ENCODE measurements at regions not wholly inside any gene's neighbourhood (a gene's known extent, or its start where the extent isn't known, plus 50 kb on each side); places are given as distances from the start of the nearest gene placed in this dataset.
"Not testable (repeated sequence)": the region's sequence is repeated elsewhere in the genome, so short reads cannot be mapped to it uniquely, and the experiment has no call there.

DNA sequence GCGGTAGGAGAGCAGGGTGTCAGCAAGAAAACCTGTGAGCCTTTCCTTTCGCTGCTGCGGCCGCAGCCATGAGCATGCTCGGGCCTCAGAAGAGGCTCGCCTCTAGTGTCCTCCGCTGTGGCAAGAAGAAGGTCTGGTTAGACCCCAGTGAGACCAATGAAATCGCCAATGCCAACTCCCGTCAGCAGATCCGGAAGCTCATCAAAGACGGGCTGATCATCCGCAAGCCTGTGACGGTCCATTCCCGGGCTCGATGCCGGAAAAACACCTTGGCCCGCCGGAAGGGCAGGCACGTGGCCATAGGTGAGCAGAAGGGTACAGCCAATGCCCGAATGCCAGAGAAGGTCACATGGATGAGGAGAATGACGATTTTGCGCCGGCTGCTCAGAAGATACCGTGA, 57.8 kb upstream of the N4BP3 start:
- H2AK5ac ChIP-seq (ENCODE audit: low read depth, low read length); H2BK120ac ChIP-seq (ENCODE audit: low read depth, low read length); H3K27me3 ChIP-seq (ENCODE audit: control insufficient read depth in 3 of 3, insufficient read depth in 3 of 3, low read depth in 1 of 3, low read length in 3 of 3); H3K18ac ChIP-seq (ENCODE audit: low read length); H2BK5ac ChIP-seq (ENCODE audit: low read length); H3K4me3 ChIP-seq (ENCODE audit: low read length in 2 of 2); H3K36me3 ChIP-seq (replicated peaks in 1 of 2; ENCODE audit: control insufficient read depth in 2 of 2, insufficient read depth in 2 of 2, low read length in 2 of 2); H2BK15ac ChIP-seq (ENCODE audit: low read length); H3K4ac ChIP-seq (ENCODE audit: low read length); H3K14ac ChIP-seq (ENCODE audit: low read length); H3K4me2 ChIP-seq (ENCODE audit: insufficient read depth, low read length, poor library complexity, severe bottlenecking); H4K91ac ChIP-seq (ENCODE audit: low read depth, low read length, poor library complexity); H3K23ac ChIP-seq (ENCODE audit: low read depth, low read length, poor library complexity); H3K27ac ChIP-seq (replicated peaks; ENCODE audit: low read length); H2AFZ ChIP-seq (ENCODE audit: low read length); H3K9ac ChIP-seq (ENCODE audit: low read depth, low read length, poor library complexity); H3K9me3 ChIP-seq (replicated peaks in 1 of 2; ENCODE audit: control insufficient read depth in 2 of 2, insufficient read depth in 1 of 2, low read depth in 1 of 2, low read length in 2 of 2); DNase-seq (ENCODE audit: low spot score); H2BK12ac ChIP-seq (ENCODE audit: low read length); H3K4me1 ChIP-seq (ENCODE audit: control insufficient read depth in 2 of 2, insufficient read depth in 1 of 2, low read depth in 1 of 2, low read length in 2 of 2); H3K79me1 ChIP-seq (ENCODE audit: low read depth, low read length): not testable (repeated sequence)
- H4K8ac ChIP-seq (ENCODE audit: low read depth, low read length) = peak overlapping the region; percentile 3
- no CpG with 5 or more reads among the region's 24 CpGs for WGBS, 2 donors (ENCODE audit: extremely low coverage in 2 of 2, insufficient read length in 2 of 2, insufficient replicate concordance in 1 of 2)

DNA sequence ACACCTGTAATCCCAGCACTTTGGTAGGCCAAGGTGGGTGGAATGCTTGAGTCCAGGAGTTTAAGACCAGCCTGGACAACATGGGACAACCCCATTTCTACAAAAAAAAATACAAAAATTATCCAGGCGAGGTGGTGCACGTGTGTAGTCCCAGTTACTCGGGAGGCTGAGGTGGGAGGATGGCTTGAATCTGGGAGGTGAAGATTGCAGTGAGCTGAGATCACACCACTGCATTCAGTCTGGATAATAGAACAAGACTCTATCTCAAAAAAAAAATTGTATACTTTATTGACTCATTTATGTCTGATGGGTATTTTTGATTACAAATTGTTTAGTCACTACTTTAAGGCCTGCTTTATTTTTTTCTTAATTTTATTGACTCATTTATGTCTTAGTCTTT, 56.0 kb upstream of the PROP1 start:
- not testable (repeated sequence) for H2BK5ac ChIP-seq (ENCODE audit: low read length); H4K91ac ChIP-seq (ENCODE audit: low read depth, low read length, poor library complexity); H4K8ac ChIP-seq (ENCODE audit: low read depth, low read length); H2AFZ ChIP-seq (ENCODE audit: low read length); H2BK120ac ChIP-seq (ENCODE audit: low read depth, low read length); H3K4me3 ChIP-seq (ENCODE audit: low read length in 2 of 2); H2BK15ac ChIP-seq (ENCODE audit: low read length); H3K14ac ChIP-seq (ENCODE audit: low read length); H3K27me3 ChIP-seq (ENCODE audit: control insufficient read depth in 3 of 3, insufficient read depth in 3 of 3, low read depth in 1 of 3, low read length in 3 of 3); DNase-seq (ENCODE audit: low spot score); H3K9ac ChIP-seq (ENCODE audit: low read depth, low read length, poor library complexity); H3K4ac ChIP-seq (ENCODE audit: low read length); H2BK12ac ChIP-seq (ENCODE audit: low read length); H3K18ac ChIP-seq (ENCODE audit: low read length); H3K23ac ChIP-seq (ENCODE audit: low read depth, low read length, poor library complexity); H3K36me3 ChIP-seq (replicated peaks in 1 of 2; ENCODE audit: control insufficient read depth in 2 of 2, insufficient read depth in 2 of 2, low read length in 2 of 2); H3K4me1 ChIP-seq (ENCODE audit: control insufficient read depth in 2 of 2, insufficient read depth in 1 of 2, low read depth in 1 of 2, low read length in 2 of 2); H3K27ac ChIP-seq (replicated peaks; ENCODE audit: low read length); H3K4me2 ChIP-seq (ENCODE audit: insufficient read depth, low read length, poor library complexity, severe bottlenecking); H3K9me3 ChIP-seq (replicated peaks in 1 of 2; ENCODE audit: control insufficient read depth in 2 of 2, insufficient read depth in 1 of 2, low read depth in 1 of 2, low read length in 2 of 2); H2AK5ac ChIP-seq (ENCODE audit: low read depth, low read length); H3K79me1 ChIP-seq (ENCODE audit: low read depth, low read length)
- no CpG with 5 or more reads among the region's 3 CpGs for WGBS, 2 donors (ENCODE audit: extremely low coverage in 2 of 2, insufficient read length in 2 of 2, insufficient replicate concordance in 1 of 2)

DNA sequence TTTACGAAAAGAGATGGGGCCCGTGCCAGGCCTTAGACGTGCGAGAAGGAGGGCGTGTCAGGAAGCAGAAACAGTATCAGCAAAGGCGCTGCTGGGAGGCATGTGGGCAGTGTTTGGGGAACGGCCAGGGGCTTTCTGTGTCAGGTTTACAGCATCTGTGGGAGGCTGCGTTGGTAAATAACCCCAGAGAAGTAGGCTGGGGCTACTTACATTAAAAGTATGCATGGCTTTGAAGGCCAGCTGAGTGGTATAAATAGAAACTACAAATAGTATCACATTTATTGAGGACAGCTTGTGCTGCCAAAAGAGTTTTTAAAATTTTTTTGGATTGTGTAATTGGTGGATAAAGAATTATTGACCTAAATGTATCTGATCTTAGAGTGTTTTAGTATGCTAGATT, 54.8 kb upstream of the PROP1 start:
- not testable (repeated sequence) for H3K36me3 ChIP-seq (replicated peaks in 1 of 2; ENCODE audit: control insufficient read depth in 2 of 2, insufficient read depth in 2 of 2, low read length in 2 of 2); H3K4ac ChIP-seq (ENCODE audit: low read length); DNase-seq (ENCODE audit: low spot score); H4K8ac ChIP-seq (ENCODE audit: low read depth, low read length); H3K27ac ChIP-seq (replicated peaks; ENCODE audit: low read length); H2AFZ ChIP-seq (ENCODE audit: low read length); H3K4me3 ChIP-seq (ENCODE audit: low read length in 2 of 2); H3K14ac ChIP-seq (ENCODE audit: low read length); H3K9me3 ChIP-seq (replicated peaks in 1 of 2; ENCODE audit: control insufficient read depth in 2 of 2, insufficient read depth in 1 of 2, low read depth in 1 of 2, low read length in 2 of 2); H4K91ac ChIP-seq (ENCODE audit: low read depth, low read length, poor library complexity); H2BK15ac ChIP-seq (ENCODE audit: low read length); H2BK12ac ChIP-seq (ENCODE audit: low read length); H2BK120ac ChIP-seq (ENCODE audit: low read depth, low read length); H3K4me1 ChIP-seq (ENCODE audit: control insufficient read depth in 2 of 2, insufficient read depth in 1 of 2, low read depth in 1 of 2, low read length in 2 of 2); H3K4me2 ChIP-seq (ENCODE audit: insufficient read depth, low read length, poor library complexity, severe bottlenecking); H3K18ac ChIP-seq (ENCODE audit: low read length); H3K9ac ChIP-seq (ENCODE audit: low read depth, low read length, poor library complexity); H3K23ac ChIP-seq (ENCODE audit: low read depth, low read length, poor library complexity); H2AK5ac ChIP-seq (ENCODE audit: low read depth, low read length); H3K27me3 ChIP-seq (ENCODE audit: control insufficient read depth in 3 of 3, insufficient read depth in 3 of 3, low read depth in 1 of 3, low read length in 3 of 3); H2BK5ac ChIP-seq (ENCODE audit: low read length); H3K79me1 ChIP-seq (ENCODE audit: low read depth, low read length)
- no CpG with 5 or more reads among the region's 8 CpGs for WGBS, 2 donors (ENCODE audit: extremely low coverage in 2 of 2, insufficient read length in 2 of 2, insufficient replicate concordance in 1 of 2)

DNA sequence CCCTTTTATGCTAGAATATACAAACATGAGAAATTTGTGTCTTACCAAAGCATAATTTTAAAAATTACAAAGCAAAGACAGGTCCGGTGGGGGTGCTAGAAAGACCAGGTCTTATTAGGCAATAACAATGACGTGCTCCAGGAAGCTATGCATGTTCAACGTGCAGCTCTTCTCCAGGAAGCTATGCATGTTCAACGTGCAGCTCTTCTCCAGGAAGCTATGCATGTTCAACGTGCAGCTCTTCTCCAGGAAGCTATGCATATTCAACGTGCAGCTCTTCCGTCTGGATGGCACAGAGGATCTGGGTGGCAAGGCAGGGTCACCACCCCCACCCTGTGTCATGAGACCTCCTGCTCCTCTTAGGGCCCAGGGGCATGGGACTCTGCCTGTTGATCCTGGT, 51.9 kb upstream of the PROP1 start:
- H3K14ac ChIP-seq (ENCODE audit: low read length); H3K79me1 ChIP-seq (ENCODE audit: low read depth, low read length); H3K18ac ChIP-seq (ENCODE audit: low read length); H3K4me1 ChIP-seq (ENCODE audit: control insufficient read depth in 2 of 2, insufficient read depth in 1 of 2, low read depth in 1 of 2, low read length in 2 of 2); H2BK120ac ChIP-seq (ENCODE audit: low read depth, low read length); H3K27ac ChIP-seq (replicated peaks; ENCODE audit: low read length); H4K91ac ChIP-seq (ENCODE audit: low read depth, low read length, poor library complexity); H3K23ac ChIP-seq (ENCODE audit: low read depth, low read length, poor library complexity); H3K4me3 ChIP-seq (ENCODE audit: low read length in 2 of 2); DNase-seq (ENCODE audit: low spot score); H3K4ac ChIP-seq (ENCODE audit: low read length); H3K36me3 ChIP-seq (replicated peaks in 1 of 2; ENCODE audit: control insufficient read depth in 2 of 2, insufficient read depth in 2 of 2, low read length in 2 of 2); H2BK12ac ChIP-seq (ENCODE audit: low read length); H2BK15ac ChIP-seq (ENCODE audit: low read length); H4K8ac ChIP-seq (ENCODE audit: low read depth, low read length); H3K4me2 ChIP-seq (ENCODE audit: insufficient read depth, low read length, poor library complexity, severe bottlenecking); H2AK5ac ChIP-seq (ENCODE audit: low read depth, low read length); H2AFZ ChIP-seq (ENCODE audit: low read length); H3K9me3 ChIP-seq (replicated peaks in 1 of 2; ENCODE audit: control insufficient read depth in 2 of 2, insufficient read depth in 1 of 2, low read depth in 1 of 2, low read length in 2 of 2); H3K27me3 ChIP-seq (ENCODE audit: control insufficient read depth in 3 of 3, insufficient read depth in 3 of 3, low read depth in 1 of 3, low read length in 3 of 3); H3K9ac ChIP-seq (ENCODE audit: low read depth, low read length, poor library complexity); H2BK5ac ChIP-seq (ENCODE audit: low read length): not testable (repeated sequence)
- no CpG with 5 or more reads among the region's 7 CpGs for WGBS, 2 donors (ENCODE audit: extremely low coverage in 2 of 2, insufficient read length in 2 of 2, insufficient replicate concordance in 1 of 2)

Measured in neuronal stem cell (in vitro differentiated cells).